Lung (tissue), 11 donors: ENCODE measurements at regions not wholly inside any gene's neighbourhood (a gene's known extent, or its start where the extent isn't known, plus 50 kb on each side); places are given as distances from the start of the nearest gene placed in this dataset.
"Not testable (repeated sequence)": the region's sequence is repeated elsewhere in the genome, so short reads cannot be mapped to it uniquely, and the experiment has no call there.

Experiments used
- ATAC-seq: fragments of 200-7000 bp; cut with Tn5 transposase; one replicate; pipeline ENCODE4 v1.9.1; 2020; ENCODE audit warnings: moderate number of reproducible peaks; ENCODE audit not compliant: insufficient read depth, low FRiP score
- DNase-seq, 3 donors: peaks; one replicate each; pipeline ENCODE4 v3.0.0-alpha.2; 2013 to 2017
- H3K27ac ChIP-seq, 2 donors: one replicate each; pipeline ENCODE4 v1.5.1; 2013; ENCODE audit warnings: mild to moderate bottlenecking in 2 of 2, moderate library complexity in 2 of 2, control low read depth in 1 of 2, inconsistent platforms in 1 of 2, low read depth in 1 of 2, low read length in 1 of 2
- H3K27me3 ChIP-seq, 3 donors: one replicate each; pipeline ENCODE4 v1.5.1; 2013; ENCODE audit warnings: low read length in 2 of 3; ENCODE audit not compliant: control insufficient read depth in 3 of 3, insufficient read depth in 3 of 3
- H3K36me3 ChIP-seq, 4 donors: one replicate each; pipeline ENCODE4 v1.5.1; 2013; ENCODE audit warnings: low read length in 4 of 4, mild to moderate bottlenecking in 1 of 4, moderate library complexity in 1 of 4; ENCODE audit not compliant: control insufficient read depth in 4 of 4, insufficient read depth in 4 of 4
- H3K4me1 ChIP-seq, 5 donors: one replicate each; pipeline ENCODE4 v1.5.1; 2013; ENCODE audit warnings: low read length in 5 of 5, mild to moderate bottlenecking in 2 of 5, moderate library complexity in 1 of 5; ENCODE audit not compliant: control insufficient read depth in 5 of 5, insufficient read depth in 5 of 5
- H3K4me3 ChIP-seq: one replicate; pipeline ENCODE4 v1.5.1; 2013; ENCODE audit warnings: mild to moderate bottlenecking, control low read depth, moderate library complexity
- H3K9ac ChIP-seq, 2 donors: one replicate each; pipeline ENCODE4 v1.5.1; 2013; ENCODE audit warnings: low read length in 2 of 2, control low read depth in 1 of 2; ENCODE audit not compliant: insufficient read depth in 1 of 2
- H3K9me3 ChIP-seq, 4 donors: one replicate each; pipeline ENCODE4 v1.5.1; 2013; ENCODE audit warnings: low read length in 3 of 4, mild to moderate bottlenecking in 1 of 4, moderate library complexity in 1 of 4; ENCODE audit not compliant: control insufficient read depth in 4 of 4, insufficient read depth in 3 of 4
- WGBS, 2 donors: extraction: QIAGEN DNeasy Blood & Tissue Kit; methylation state at CpG; one replicate each; pipeline ENCODE4 v1.1.7; 2013; 5-methylcytosine and 5-hydroxymethylcytosine counted together
- TF ChIP-seq, protein P1 (sequence below): IDR thresholded peaks from 2 replicates; pipeline ENCODE4 v1.5.1; 2012; ENCODE audit warnings: mild to moderate bottlenecking; ENCODE audit errors: control extremely low read depth, extremely low read depth
- donor health status: control.
- donor health status: control.
- donor health status: Bipolar disorder and iron deficiency.
- donor health status: healthy.
- donor health status: DM: yes; HTN: yes; CAD: no.

DNA sequence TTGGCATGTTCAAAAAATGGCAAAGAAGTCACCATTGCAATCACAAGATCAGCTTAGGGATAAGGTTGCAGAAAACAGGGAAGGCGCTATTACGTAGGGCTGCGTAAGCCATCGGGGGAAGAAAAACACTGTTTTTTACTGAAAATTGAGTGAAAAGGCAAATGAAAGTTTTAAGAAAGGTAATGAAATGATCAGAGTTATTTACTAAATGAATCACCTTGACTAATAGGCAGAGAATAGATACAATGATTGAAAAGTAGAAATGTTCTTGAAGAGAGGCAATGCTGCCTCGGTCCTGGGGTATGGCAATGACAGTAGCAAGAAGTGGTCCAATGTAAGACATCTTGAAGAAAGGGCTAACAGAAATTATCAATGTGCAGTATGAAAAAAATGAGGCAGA lies 1227.8 kb upstream of the ZEB2 start:
- WGBS, 2 donors = 94 to 98% methylated on average over 5 of the region's 5 CpGs
- DNase-seq = no peak
- ATAC-seq = no peak
- Histone ChIP-seq H3K9me3 (no peaks in the 10 kb centered on the region), H3K36me3 (no peaks in the 10 kb centered on the region), H3K27me3 (no peaks in the 10 kb centered on the region), H3K9ac (no peak overlapping the region), H3K27ac (no peak overlapping the region), H3K4me1 (peaks cover 3 to 37% (median 13%) of the 10 kb centered on the region in 5 donors), H3K4me3 (no peak overlapping the region)
- TF ChIP-seq, protein P1, sequence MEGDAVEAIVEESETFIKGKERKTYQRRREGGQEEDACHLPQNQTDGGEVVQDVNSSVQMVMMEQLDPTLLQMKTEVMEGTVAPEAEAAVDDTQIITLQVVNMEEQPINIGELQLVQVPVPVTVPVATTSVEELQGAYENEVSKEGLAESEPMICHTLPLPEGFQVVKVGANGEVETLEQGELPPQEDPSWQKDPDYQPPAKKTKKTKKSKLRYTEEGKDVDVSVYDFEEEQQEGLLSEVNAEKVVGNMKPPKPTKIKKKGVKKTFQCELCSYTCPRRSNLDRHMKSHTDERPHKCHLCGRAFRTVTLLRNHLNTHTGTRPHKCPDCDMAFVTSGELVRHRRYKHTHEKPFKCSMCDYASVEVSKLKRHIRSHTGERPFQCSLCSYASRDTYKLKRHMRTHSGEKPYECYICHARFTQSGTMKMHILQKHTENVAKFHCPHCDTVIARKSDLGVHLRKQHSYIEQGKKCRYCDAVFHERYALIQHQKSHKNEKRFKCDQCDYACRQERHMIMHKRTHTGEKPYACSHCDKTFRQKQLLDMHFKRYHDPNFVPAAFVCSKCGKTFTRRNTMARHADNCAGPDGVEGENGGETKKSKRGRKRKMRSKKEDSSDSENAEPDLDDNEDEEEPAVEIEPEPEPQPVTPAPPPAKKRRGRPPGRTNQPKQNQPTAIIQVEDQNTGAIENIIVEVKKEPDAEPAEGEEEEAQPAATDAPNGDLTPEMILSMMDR = no peak

DNA sequence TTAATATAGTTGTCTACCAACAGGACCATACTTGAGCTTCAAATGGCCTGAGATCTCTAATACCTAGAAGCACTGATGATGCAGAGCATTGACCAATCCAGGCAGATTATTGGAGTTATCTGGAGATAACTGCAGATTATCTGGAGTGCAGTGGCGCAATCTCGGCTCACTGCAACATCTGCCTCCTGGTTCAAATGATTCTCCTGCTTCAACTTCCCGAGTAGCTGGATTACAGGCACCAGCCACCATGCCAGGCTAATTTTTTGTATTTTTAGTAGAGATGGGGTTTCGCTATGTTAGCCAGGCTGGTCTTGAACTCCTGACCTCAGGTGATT lies 1225.4 kb upstream of the ZEB2 start:
- not testable (repeated sequence) for H3K9ac ChIP-seq, ATAC-seq, H3K36me3 ChIP-seq, H3K9me3 ChIP-seq, H3K27me3 ChIP-seq, DNase-seq, H3K4me3 ChIP-seq, H3K27ac ChIP-seq
- peaks cover 0 to 14% (median 4%) of the 10 kb centered on the region in 5 donors for H3K4me1 ChIP-seq
- WGBS, 2 donors = 84 to 88% methylated on average over 4 of the region's 4 CpGs

DNA sequence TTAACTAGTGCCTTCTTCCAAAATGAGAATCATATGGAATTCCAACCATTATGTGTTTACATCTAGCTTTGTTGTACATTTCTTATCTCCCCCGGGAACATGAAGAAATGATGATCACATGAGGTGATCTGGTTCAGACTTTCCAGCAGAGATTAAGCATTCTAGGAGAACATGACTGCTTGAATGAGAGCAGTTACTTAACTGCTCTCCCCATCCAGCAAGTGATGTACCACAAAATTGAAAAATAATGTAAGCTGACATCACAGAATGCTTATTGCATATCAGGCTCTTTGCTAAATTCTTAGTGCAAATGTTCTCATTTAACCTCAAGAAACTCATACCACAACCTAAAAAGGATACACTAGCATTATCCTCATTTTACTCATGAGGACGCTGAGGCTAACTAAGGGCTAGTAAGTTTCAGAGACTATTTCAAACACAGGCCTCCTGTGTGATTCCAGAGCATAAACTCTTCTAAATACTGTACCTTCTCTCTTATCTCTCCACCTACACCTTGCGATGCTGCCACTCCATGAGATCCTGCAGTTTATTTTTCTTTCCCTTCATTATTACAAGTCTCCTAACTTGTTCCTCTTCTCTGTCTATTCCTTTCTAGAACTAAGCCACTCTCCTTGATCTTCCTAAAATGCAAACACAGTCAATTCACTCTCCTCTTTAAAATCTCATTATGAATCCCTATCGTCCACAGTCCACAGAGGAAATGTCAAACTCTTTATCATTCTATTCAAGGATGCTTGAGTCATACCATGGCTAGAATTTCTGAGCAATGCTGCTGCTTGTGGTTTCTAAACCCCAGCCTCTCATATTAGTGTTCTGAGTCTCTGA lies 1224.8 kb upstream of the ZEB2 start:
- H3K27ac ChIP-seq = no peak overlapping the region
- WGBS, 2 donors = 66 to 68% methylated on average over 4 of the region's 4 CpGs
- no peak overlapping the region for H3K9ac ChIP-seq
- peaks cover 0 to 8% (median 0%) of the 10 kb centered on the region in 5 donors for H3K4me1 ChIP-seq
- DNase-seq (peak in 1 of 3 donors; percentile 31), ATAC-seq (peak; percentile 36)
- no peaks in the 10 kb centered on the region for H3K27me3 ChIP-seq
- H3K9me3 ChIP-seq = no peaks in the 10 kb centered on the region
- TF ChIP-seq, protein P1 = no peak
- H3K4me3 ChIP-seq = no peak overlapping the region
- no peaks in the 10 kb centered on the region for H3K36me3 ChIP-seq

DNA sequence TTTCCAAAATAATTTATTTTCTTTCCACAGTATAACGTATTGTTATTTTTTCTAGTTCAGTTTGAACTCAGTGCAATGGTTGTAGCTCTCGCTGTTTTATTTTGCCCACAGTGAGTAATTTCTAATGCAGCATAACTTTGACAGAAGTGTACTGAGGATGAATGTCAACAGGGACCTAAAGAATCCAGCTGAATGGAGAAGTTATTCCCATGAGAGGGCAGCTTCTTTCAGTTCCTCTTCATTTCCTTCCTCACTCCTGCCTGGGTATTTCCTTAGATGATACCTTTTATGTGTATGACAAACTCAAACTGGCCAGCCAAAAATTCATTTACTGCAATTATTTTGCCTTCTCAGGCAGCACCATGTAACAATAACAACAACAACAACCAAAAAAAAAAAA lies 1223.1 kb upstream of the ZEB2 start:
- Histone ChIP-seq H3K27ac (no peak overlapping the region), H3K4me3 (no peak overlapping the region), H3K36me3 (no peaks in the 10 kb centered on the region), H3K9ac (no peak overlapping the region), H3K27me3 (no peaks in the 10 kb centered on the region), H3K4me1 (no peaks in the 10 kb centered on the region), H3K9me3 (no peaks in the 10 kb centered on the region)
- TF ChIP-seq, protein P1 = no peak
- ATAC-seq (no peak), DNase-seq (no peak)
- 67 to 79% methylated on average over 2 of the region's 2 CpGs for WGBS, 2 donors
